Skin epidermis (tissue), 12 donors: ENCODE measurements at regions not wholly inside any gene's neighbourhood (a gene's known extent, or its start where the extent isn't known, plus 50 kb on each side); places are given as distances from the start of the nearest gene placed in this dataset.
"Not testable (repeated sequence)": the region's sequence is repeated elsewhere in the genome, so short reads cannot be mapped to it uniquely, and the experiment has no call there.

Experiments
- H3K27ac ChIP-seq, 21 experiments: fragments of 200-600 bp; sonication (generic) in 11 of 21; one replicate each; pipeline ENCODE4 v1.5.0; 2020; ENCODE audit warnings: mild to moderate bottlenecking in 3 of 21, inconsistent platforms in 2 of 21, moderate library complexity in 2 of 21
- H3K4me3 ChIP-seq, 7 experiments: fragments of 200-600 bp; sonication (generic) in 2 of 7; one replicate each; pipeline ENCODE4 v1.5.0; 2020; ENCODE audit warnings: inconsistent platforms in 2 of 7, mild to moderate bottlenecking in 2 of 7, moderate library complexity in 1 of 7

DNA sequence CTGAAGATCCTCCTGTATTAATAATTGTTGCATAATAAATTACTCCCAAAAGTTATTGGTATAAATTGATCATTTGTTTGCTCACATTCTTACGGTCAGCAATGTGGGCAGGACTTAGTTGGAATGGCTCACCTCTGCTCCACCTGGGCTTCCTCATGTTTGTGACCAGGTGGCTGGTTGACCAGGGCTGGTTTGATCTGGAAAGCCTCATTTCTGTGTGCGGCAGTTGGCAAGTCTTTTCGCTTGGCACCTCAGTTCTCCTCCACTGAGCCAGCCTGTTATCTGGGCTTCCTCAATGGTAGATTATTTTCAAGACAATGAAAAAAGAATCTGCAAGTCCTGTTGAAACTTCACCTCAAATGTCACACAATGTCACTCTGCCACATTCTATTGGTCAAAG, 301.1 kb downstream of the TBL1XR1 start:
- Histone ChIP-seq H3K27ac (no peak overlapping the region), H3K4me3 (no peak overlapping the region)

DNA sequence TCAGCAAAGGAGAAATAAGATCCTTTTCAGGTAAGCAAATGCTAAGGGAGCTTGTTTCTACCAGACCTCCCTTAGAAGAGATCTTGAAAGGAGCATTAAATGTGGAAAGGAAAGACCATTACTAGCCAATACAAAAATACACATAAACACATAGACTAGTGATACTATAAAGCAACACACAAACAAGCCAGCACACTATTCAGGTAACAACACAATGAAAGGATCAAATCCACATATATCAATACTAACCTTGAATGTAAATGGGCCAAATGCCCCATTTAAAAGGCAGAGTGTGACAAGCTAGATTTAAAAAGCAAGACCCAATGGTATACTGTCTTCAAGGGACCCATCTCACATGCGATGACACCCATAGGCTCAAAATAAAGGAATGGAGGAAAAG, 317.6 kb downstream of the TBL1XR1 start:
- no peak overlapping the region for H3K4me3 ChIP-seq
- H3K27ac ChIP-seq: no peak overlapping the region

DNA sequence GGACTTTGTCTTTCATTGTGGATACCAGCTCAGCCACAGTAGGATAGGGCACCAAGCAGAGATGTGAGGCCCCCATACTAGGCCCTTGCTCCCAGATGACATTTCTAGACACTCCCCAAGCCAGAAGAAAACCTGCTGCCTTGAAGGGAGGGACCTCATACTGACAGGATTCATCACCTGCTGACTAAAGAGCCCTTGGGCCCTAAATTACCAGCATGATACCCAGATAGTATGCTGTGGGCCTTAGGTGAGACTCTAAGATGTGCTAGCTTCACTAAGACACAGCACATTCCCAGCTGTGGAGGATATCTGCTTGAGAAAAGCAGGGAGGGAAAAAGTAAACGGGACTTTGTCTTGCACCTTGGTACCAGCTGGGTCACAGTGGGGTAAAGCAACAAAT, 324.0 kb downstream of the TBL1XR1 start:
- Histone ChIP-seq H3K27ac (no peak overlapping the region), H3K4me3 (no peak overlapping the region)

DNA sequence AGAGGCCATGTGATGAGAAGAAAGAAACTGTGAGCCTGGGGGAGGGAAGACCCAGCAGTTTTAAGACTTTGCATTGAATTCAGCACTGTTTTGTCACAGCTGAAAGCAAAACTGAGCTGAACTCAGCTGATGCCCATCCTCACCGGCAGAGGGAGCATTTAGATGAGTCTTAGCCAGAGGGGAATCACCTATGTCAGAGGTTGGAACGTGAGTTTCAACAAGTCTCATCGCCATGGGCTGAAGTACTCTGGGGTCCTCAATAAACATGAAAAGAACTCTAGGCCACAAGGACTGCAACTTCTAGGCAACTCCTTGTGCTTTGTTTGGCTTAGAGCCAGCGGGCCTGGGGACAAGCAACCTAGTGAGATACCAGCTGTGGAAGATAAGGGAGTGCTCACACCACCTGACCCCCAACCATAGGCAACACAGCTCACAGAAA, 324.5 kb downstream of the TBL1XR1 start:
- Histone ChIP-seq H3K4me3 (no peak overlapping the region), H3K27ac (no peak overlapping the region)

DNA sequence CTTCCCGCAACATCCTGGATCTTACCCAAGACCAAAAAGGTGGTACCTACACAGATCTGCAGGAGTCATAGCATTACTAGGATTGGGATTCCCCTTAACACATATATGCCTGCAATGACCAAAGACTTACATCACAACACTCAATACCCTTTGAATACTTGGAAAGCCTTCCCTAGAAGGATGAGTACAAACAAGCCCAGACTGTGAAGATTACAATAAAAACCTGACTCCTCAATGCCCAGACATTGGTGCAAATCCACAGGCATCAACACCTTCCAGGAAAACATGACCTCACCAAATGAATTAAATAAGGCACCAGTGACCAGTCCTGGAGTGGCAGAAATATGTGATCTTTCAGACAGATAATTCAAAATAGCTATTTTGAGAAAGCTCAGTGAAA, 326.8 kb downstream of the TBL1XR1 start:
- Histone ChIP-seq H3K27ac (no peak overlapping the region), H3K4me3 (no peak overlapping the region)

DNA sequence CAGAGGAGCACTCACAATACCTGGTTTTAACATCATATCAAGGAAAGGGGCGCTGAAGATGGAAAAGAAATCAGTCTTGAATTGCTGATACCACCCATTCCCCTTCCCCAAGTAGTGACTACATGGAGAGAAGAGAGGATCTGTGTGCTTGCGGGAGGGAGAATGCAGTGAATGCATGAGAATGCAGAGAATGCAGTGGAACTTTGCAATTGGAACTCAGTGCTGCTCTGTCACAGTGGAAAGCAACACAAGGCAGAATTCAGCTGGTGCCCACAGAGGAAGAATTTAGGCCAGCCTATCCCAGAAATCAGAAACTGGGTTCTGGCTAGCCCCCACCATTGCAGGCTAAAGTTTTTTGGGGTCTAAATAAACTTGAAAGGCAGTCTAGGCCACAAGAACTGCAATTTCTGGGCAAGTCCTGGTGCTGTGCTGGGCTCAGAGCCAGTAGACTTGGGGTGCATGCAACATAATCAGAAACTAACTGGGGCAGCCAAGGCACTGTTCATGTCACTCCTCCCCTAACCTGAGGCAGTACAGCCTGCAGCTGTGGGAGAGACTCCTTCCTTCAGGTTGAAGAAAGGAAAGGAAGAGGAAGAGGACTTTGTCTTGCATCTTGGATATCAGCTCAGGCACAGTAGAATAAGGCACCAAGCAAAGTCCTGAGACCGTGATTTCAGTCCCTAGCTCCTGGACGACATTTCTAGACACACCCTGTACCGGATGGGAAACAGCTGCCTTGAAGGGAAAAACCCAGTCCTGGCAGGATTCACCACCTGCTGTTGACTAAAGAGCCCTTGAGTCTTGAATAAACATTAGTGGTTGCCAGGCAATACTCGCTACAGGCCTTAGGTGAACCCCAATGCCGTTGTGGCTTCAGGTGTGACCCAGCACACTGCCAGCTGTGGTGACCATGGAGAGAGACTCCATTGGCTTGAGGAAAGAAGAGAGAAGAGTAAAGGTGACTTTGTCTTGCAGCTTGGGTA, 329.3 kb downstream of the TBL1XR1 start:
- Histone ChIP-seq H3K27ac (no peak overlapping the region), H3K4me3 (no peak overlapping the region)

- no peak overlapping the region for H3K27ac ChIP-seq
Measured at GRCh38 chr3:176861137-176861536, 336.1 kb downstream of the TBL1XR1 start.

GRCh38 chr3:176856721-176857120, 340.6 kb downstream of the TBL1XR1 start:
- H3K27ac ChIP-seq: no peak overlapping the region
- H3K4me3 ChIP-seq: no peak overlapping the region

More at GRCh38 chr3:176861137-176861536, 336.1 kb downstream of the TBL1XR1 start:
- H3K4me3 ChIP-seq: no peak overlapping the region

DNA sequence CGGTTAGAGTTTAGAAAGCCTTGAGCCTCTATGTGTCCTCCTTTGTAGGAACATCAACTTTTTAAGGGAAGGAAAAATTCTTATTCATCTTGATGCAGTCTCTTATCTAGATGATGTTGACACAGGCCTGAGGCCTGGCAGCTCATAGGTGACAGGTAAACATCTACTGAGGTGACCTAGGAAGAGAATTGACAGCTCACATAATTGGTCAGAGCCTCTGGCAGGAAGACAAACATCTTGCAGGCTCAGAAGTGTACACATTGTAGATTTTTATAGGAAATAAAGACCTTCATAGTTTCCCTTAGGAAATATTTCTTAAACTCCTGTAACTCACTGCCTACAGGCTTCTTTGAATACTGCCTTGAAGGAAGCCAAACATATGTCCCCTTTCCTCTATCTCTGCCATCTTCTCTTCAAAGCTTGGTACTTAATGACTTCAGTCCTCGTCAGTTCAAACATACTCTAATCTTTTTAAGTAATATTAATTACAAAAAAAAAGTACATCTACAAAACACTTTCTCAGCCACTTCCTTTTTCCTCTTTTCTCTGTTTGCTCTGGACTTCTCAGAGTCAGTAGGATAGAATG, 341.3 kb downstream of the TBL1XR1 start:
- H3K27ac ChIP-seq: no peak overlapping the region
- H3K4me3 ChIP-seq: no peak overlapping the region

DNA sequence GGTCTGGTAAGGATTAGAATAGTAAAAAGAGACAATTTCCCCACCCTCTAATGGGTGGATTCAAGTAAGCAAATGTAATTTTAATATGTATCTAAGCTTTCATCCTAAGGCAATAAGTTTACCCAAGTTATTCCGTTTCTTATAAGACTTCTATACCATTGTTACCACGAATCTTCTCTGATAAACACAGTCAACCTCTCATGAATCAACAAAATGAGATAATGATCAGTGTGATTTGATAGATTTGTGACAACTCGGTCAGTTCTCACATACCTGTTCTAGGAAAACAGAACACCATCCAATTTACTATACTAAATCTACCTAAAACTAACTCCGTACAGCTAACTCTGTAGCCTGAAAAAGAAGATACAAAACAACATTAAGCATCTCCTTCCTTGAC, 342.1 kb downstream of the TBL1XR1 start:
- H3K27ac ChIP-seq: no peak overlapping the region
- no peak overlapping the region for H3K4me3 ChIP-seq

GRCh38 chr3:176850498-176850897, 346.8 kb downstream of the TBL1XR1 start:
- Histone ChIP-seq H3K27ac (no peak overlapping the region), H3K4me3 (no peak overlapping the region)

- no peak overlapping the region for H3K27ac ChIP-seq
- H3K4me3 ChIP-seq: no peak overlapping the region
Measured at GRCh38 chr3:176848431-176849214, 348.7 kb downstream of the TBL1XR1 start.

- H3K27ac ChIP-seq: no peak overlapping the region
- H3K4me3 ChIP-seq: no peak overlapping the region
Measured at GRCh38 chr3:176842914-176843313, 354.4 kb downstream of the TBL1XR1 start.

DNA sequence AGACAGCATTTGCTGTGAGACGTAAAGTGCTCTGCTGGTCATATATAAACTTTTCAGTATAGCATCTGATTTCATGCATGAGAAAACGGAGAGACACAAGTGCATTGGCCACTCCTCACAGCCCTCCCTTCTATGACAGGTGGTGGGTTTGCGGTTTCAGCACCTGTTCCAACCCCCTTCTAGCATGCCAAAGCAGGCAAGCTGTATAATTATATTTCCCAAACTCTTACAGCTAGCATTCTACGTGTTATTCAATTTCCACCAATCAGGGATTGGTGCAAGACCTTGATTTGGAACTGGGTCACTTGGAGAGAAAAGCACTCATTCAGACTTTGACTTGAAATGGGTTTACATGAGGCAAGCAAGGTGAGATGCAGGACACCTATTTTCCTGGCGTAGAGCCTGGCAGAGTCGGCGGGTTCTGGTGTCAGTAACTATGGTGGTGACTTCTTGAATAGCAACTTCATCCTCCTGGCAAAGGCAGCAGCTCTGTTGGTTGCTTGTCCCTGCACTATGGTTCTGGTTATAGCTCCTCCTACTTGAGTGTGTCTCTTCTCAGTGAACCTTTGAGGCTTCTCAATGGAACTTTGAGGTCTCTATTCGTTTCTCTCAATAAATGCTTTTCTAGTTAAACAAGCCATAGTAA, 356.5 kb downstream of the TBL1XR1 start:
- H3K27ac ChIP-seq: no peak overlapping the region
- no peak overlapping the region for H3K4me3 ChIP-seq

- H3K27ac ChIP-seq: no peak overlapping the region
Measured at GRCh38 chr3:176839901-176840300, 357.4 kb downstream of the TBL1XR1 start.

GRCh38 chr3:176839466-176839865, 357.8 kb downstream of the TBL1XR1 start:
- no peak overlapping the region for H3K4me3 ChIP-seq
- no peak overlapping the region for H3K27ac ChIP-seq

More at GRCh38 chr3:176839901-176840300, 357.4 kb downstream of the TBL1XR1 start:
- H3K4me3 ChIP-seq: no peak overlapping the region

- H3K27ac ChIP-seq, H3K4me3 ChIP-seq: not testable (repeated sequence)
Measured at GRCh38 chr3:176827244-176827643, 370.0 kb downstream of the TBL1XR1 start.

DNA sequence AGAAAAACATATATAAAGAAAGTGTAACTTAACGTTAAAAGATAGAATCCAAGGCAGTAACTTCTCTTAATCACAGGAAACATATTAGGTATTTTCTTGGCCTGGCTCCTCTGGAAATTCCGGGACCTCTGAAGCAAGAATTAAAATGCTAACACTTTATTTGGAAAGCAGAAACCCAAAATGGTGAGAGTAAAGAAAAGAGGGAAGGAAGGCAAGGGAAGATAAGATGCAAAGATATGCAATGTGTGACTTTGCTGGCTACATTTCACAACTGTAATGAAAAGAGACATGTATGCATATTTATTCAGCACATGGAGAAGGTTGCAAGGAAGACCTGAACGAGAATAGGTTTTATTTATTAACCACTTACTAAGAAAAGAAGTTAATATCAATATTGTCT, 372.5 kb downstream of the TBL1XR1 start:
- Histone ChIP-seq H3K4me3 (no peak overlapping the region), H3K27ac (no peak overlapping the region)

DNA sequence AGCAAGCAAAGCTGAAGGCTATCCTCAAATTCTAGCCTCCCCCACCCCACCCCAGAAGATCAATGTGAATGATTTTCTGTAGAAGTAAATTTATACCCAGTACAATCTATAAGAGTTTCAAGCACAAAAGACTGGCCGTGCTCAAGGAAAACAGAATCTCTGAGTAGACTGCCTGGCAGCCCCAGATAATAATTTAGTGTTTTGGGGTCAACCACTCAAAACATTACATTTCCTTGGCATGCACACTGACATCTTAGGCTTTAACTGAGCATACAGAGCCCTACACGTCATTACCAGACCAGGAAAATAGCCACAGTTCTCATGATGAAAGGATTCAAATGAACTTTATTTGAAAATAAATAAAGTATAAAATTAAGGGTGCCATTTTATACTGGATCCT, 376.5 kb downstream of the TBL1XR1 start:
- Histone ChIP-seq H3K4me3 (no peak overlapping the region), H3K27ac (no peak overlapping the region)

DNA sequence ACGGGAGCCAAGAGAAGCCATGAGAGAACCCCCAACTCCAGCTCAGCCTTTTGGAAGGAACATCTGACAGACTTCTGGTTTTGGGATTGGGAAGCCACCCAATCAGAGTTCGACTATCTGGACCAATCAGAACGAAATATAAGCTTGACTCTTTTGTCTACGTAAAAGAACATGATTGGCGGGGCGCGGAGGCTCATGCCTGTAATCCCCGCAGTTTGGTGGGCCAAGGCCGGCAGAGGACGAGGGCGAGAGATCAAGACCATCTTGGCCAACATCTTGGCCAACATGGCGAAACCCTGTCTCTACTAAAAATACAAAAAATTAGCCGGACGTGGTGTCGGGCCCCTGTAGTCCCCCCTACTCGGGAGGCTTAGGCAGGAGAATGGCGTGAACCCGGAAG, 380.3 kb downstream of the TBL1XR1 start:
- Histone ChIP-seq H3K27ac (no peak overlapping the region), H3K4me3 (no peak overlapping the region)
